RWPE1 (cell line): ENCODE measurements at regions not wholly inside any gene's neighbourhood (a gene's known extent, or its start where the extent isn't known, plus 50 kb on each side); places are given as distances from the start of the nearest gene placed in this dataset.
A peak's percentile ranks its signal among the peaks of the same experiment; 100 is the strongest.

Source experiments
- CTCF ChIA-PET: fragments of 350-600 bp; sonication (Branson Sonifier 250); formaldehyde crosslinking; extraction: SDS; loops from one replicate; lab custom pipeline; 2021; lab: Yijun Ruan, JAX
- POLR2A ChIA-PET: fragments of 400-600 bp; formaldehyde crosslinking; extraction: SDS; loops from one replicate; lab custom pipeline; 2020; ENCODE audit warnings: antibody characterized with exemption; ENCODE audit not compliant: low non-redundant PET; lab: Yijun Ruan, JAX
- DNase-seq: peaks from one replicate; pipeline ENCODE4 v3.0.0; 2012; ENCODE audit warnings: low spot score
- H3K27ac ChIP-seq: fragments of 450-650 bp; 2 replicates; pipeline ENCODE4 v1.5.1; 2017
- CTCF ChIP-seq: fragments of 450-650 bp; conservative IDR thresholded peaks from 2 replicates; pipeline ENCODE4 v1.5.1; 2017; ENCODE audit warnings: low read depth, mild to moderate bottlenecking

GRCh38 chr3:107272885-107273284 is 104.4 kb upstream of the CCDC54 start:
- ChIA-PET POLR2A (no interaction called here), CTCF (interaction anchor here (0.6 to 1.0 kb wide), 2 partner anchors 11 to 816 kb away, joined by 3 to 4 read pairs; no protein-coding TSS in a partner anchor)
- no peak for DNase-seq
- TF ChIP-seq CTCF: no peak
- no peak overlapping the region for H3K27ac ChIP-seq

- ChIA-PET POLR2A (no interaction called here), CTCF (interaction anchor here (0.6 to 2.0 kb wide), 6 partner anchors 10 to 155 kb away, joined by 3 to 8 read pairs (median 3); no protein-coding TSS in a partner anchor)
- no peak overlapping the region for H3K27ac ChIP-seq
- TF ChIP-seq CTCF: no peak
- DNase-seq: no peak
Observed at GRCh38 chr3:107273771-107274170, 103.5 kb upstream of the CCDC54 start.

- no peak for TF ChIP-seq CTCF
- POLR2A ChIA-PET: no interaction called here
- no peak overlapping the region for H3K27ac ChIP-seq
- no peak for DNase-seq
- CTCF ChIA-PET: interaction anchor here (1.1 to 2.0 kb wide), 2 partner anchors 10 to 146 kb away, joined by 3 to 8 read pairs; no protein-coding TSS in a partner anchor
Observed at GRCh38 chr3:107275511-107275910, 101.7 kb upstream of the CCDC54 start.

GRCh38 chr3:107283948-107284347 is 93.3 kb upstream of the CCDC54 start:
- DNase-seq: no peak
- ChIA-PET POLR2A (no interaction called here), CTCF (interaction anchor here (0.7 kb wide), 1 partner anchor 11 kb away, joined by 3 read pairs; no protein-coding TSS in a partner anchor)
- H3K27ac ChIP-seq: no peak overlapping the region
- TF ChIP-seq CTCF: no peak

- DNase-seq: peak; percentile 5
- ChIA-PET CTCF (interaction anchor here (0.6 to 0.7 kb wide), 2 partner anchors 12 to 131 kb away, joined by 3 to 4 read pairs; no protein-coding TSS in a partner anchor), POLR2A (no interaction called here)
- no peak overlapping the region for H3K27ac ChIP-seq
- no peak for TF ChIP-seq CTCF
Observed at GRCh38 chr3:107284612-107285011, 92.6 kb upstream of the CCDC54 start.

- ChIA-PET CTCF (interaction anchor here (0.6 kb wide), 2 partner anchors 45 to 130 kb away, joined by 4 read pairs; no protein-coding TSS in a partner anchor), POLR2A (no interaction called here)
- TF ChIP-seq CTCF: no peak
- DNase-seq: no peak
- no peak overlapping the region for H3K27ac ChIP-seq
Observed at GRCh38 chr3:107285197-107285596, 92.0 kb upstream of the CCDC54 start.
